HCT116 (cell line): ENCODE measurements at regions not wholly inside any gene's neighbourhood (a gene's known extent, or its start where the extent isn't known, plus 50 kb on each side); places are given as distances from the start of the nearest gene placed in this dataset.
"Not testable (repeated sequence)": the region's sequence is repeated elsewhere in the genome, so short reads cannot be mapped to it uniquely, and the experiment has no call there.

Source experiments
- ATAC-seq: fragments of 200-7000 bp; cut with Tn5 transposase; 2 replicates; pipeline ENCODE4 v1.9.1; 2020; ENCODE audit warnings: mild to moderate bottlenecking, moderate library complexity
- BruUV-seq: library from RNA; stranded (reverse); fragments of 400-500 nt; replicated peaks from 2 replicates; lab custom pipeline; 2021; lab: Mats Ljungman, UMichigan
- CTCF ChIA-PET: fragments of 300-600 bp; sonication (Branson Sonifier 250); formaldehyde crosslinking; loops from one replicate; lab custom pipeline; 2021; ENCODE audit warnings: antibody characterized with exemption; lab: Charles Lee
- POLR2A ChIA-PET: fragments of 300-600, 350-600 bp; sonication (Branson Sonifier 250); formaldehyde crosslinking; loops from one replicate; lab custom pipeline; 2021; ENCODE audit warnings: antibody characterized with exemption; lab: Charles Lee
- RAD21 ChIA-PET, 2 experiments: fragments of 300-600 bp; sonication (Branson Sonifier 250); formaldehyde crosslinking; loops; one replicate each; lab custom pipeline; 2023; ENCODE audit warnings: low total read pairs in 2 of 2; ENCODE audit not compliant: uncharacterized antibody in 2 of 2, unreplicated experiment in 2 of 2, low non-redundant PET in 1 of 2; lab: Charles Lee
- DNase-seq: peaks from one replicate; pipeline ENCODE4 v3.0.0-alpha.2; 2010; ENCODE audit warnings: low read depth, low spot score
- H2AFZ ChIP-seq: fragments of 200-600 bp; shearing (Covaris generic), sonication (generic); 2 replicates; pipeline ENCODE4 v1.6.1; 2017; ENCODE audit warnings: low read depth, mixed run types, mixed read lengths, antibody characterized with exemption, low read length; ENCODE audit not compliant: poor library complexity, severe bottlenecking
- H3K27ac ChIP-seq: 2 replicates; pipeline ENCODE4 v1.5.1; 2012; ENCODE audit warnings: low read depth, low read length
- H3K27me3 ChIP-seq: fragments of 200-600 bp; sonication (generic); 2 replicates; pipeline ENCODE4 v1.6.1; 2016; ENCODE audit warnings: mixed run types, low read length, mixed read lengths; ENCODE audit not compliant: insufficient read depth
- H3K36me3 ChIP-seq, 2 experiments: fragments of 200-500 bp in 1 of 2; fragments of 200-600 bp in 1 of 2; sonication (Bioruptor generic) in 1 of 2; sonication (generic) in 1 of 2; 2 replicates each; pipeline versions ENCODE4 v1.5.1 to v1.6.1; 2014 to 2016; ENCODE audit warnings: low read length in 2 of 2, inconsistent platforms in 1 of 2, mixed read lengths in 1 of 2, mixed run types in 1 of 2; ENCODE audit not compliant: insufficient read depth in 2 of 2, control insufficient read depth in 1 of 2
- H3K4me1 ChIP-seq, 2 experiments: fragments of 200-600 bp in 1 of 2; sonication (generic) in 1 of 2; 2 replicates each; pipeline versions ENCODE4 v1.5.1 to v1.6.1; 2012 to 2017; ENCODE audit warnings: low read length in 2 of 2, inconsistent platforms in 1 of 2, mild to moderate bottlenecking in 1 of 2, mixed read lengths in 1 of 2, mixed run types in 1 of 2, moderate library complexity in 1 of 2; ENCODE audit not compliant: insufficient read depth in 2 of 2, control insufficient read depth in 1 of 2
- H3K4me2 ChIP-seq: fragments of 200-600 bp; sonication (generic); 2 replicates; pipeline ENCODE4 v1.6.1; 2017; ENCODE audit warnings: mixed run types, low read length, mixed read lengths
- H3K4me3 ChIP-seq, 2 experiments: fragments of 200-600 bp in 1 of 2; sonication (generic) in 1 of 2; replicated peaks in 1 of 2; 2 replicates each; pipeline ENCODE4 v1.5.1; 2011 to 2016; ENCODE audit warnings: low read length in 2 of 2, control low read depth in 1 of 2, low read depth in 1 of 2, mild to moderate bottlenecking in 1 of 2, mixed read lengths in 1 of 2, mixed run types in 1 of 2
- H3K79me2 ChIP-seq: fragments of 200-600 bp; sonication (generic); 2 replicates; pipeline ENCODE4 v1.6.1; 2017; ENCODE audit warnings: mild to moderate bottlenecking, mixed run types, low read length, moderate library complexity, mixed read lengths; ENCODE audit not compliant: insufficient read depth
- H3K9ac ChIP-seq: fragments of 200-600 bp; sonication (generic); 2 replicates; pipeline ENCODE4 v1.6.1; 2016; ENCODE audit warnings: low read length, mixed read lengths
- H3K9me2 ChIP-seq: fragments of 200-600 bp; sonication (generic), shearing (Covaris generic); 2 replicates; pipeline ENCODE4 v1.6.1; 2017; ENCODE audit warnings: mixed run types, mild to moderate bottlenecking, moderate library complexity; ENCODE audit not compliant: insufficient read depth
- H3K9me3 ChIP-seq, 2 experiments: fragments of 200-500 bp in 1 of 2; fragments of 200-600 bp in 1 of 2; sonication (Bioruptor generic) in 1 of 2; sonication (generic) in 1 of 2; 2 replicates each; pipeline ENCODE4 v1.6.1; 2014 to 2017; ENCODE audit warnings: low read length in 2 of 2, mixed read lengths in 2 of 2, inconsistent platforms in 1 of 2, low read depth in 1 of 2, mild to moderate bottlenecking in 1 of 2, mixed run types in 1 of 2, moderate library complexity in 1 of 2; ENCODE audit not compliant: control insufficient read depth in 1 of 2, insufficient read depth in 1 of 2
- H4K20me1 ChIP-seq: fragments of 200-600 bp; sonication (generic), shearing (Covaris generic); 2 replicates; pipeline ENCODE4 v1.6.1; 2017; ENCODE audit warnings: mixed run types, mild to moderate bottlenecking, moderate library complexity; ENCODE audit not compliant: insufficient read depth
- intact Hi-C: fragments of 100-400 bp; cut with micrococcal nuclease; formaldehyde crosslinking; loops from 2 replicates; pipeline ENCODE4 v1.10.0; 2022

- intact Hi-C loops, H3K79me2 ChIP-seq, H2AFZ ChIP-seq, H3K36me3 ChIP-seq, H3K27me3 ChIP-seq, H3K4me2 ChIP-seq, POLR2A ChIA-PET, DNase-seq, H4K20me1 ChIP-seq, CTCF ChIA-PET, H3K9me3 ChIP-seq, ATAC-seq, H3K4me1 ChIP-seq, BruUV-seq, H3K9me2 ChIP-seq, RAD21 ChIA-PET, H3K27ac ChIP-seq, H3K9ac ChIP-seq, H3K4me3 ChIP-seq: not testable (repeated sequence)
These were observed 135.6 kb upstream of the RRN3 start for GRCh38 chr16:15229661-15230060.

- H3K27me3 ChIP-seq, H3K36me3 ChIP-seq, H3K4me1 ChIP-seq, DNase-seq, H3K4me2 ChIP-seq, RAD21 ChIA-PET, H3K79me2 ChIP-seq, CTCF ChIA-PET, POLR2A ChIA-PET, H4K20me1 ChIP-seq, H3K27ac ChIP-seq, H3K9me3 ChIP-seq, H3K9ac ChIP-seq, H3K9me2 ChIP-seq, BruUV-seq, H3K4me3 ChIP-seq, H2AFZ ChIP-seq, intact Hi-C loops: not testable (repeated sequence)
- ATAC-seq = peak; percentile 45
These were observed 130.6 kb upstream of the RRN3 start for GRCh38 chr16:15224651-15225050.

GRCh38 chr16:15223398-15223797 is 129.3 kb upstream of the RRN3 start:
- H3K27me3 ChIP-seq, H3K9me2 ChIP-seq, H3K36me3 ChIP-seq, H3K4me2 ChIP-seq, H3K4me1 ChIP-seq, H4K20me1 ChIP-seq, H3K4me3 ChIP-seq, CTCF ChIA-PET, H3K9me3 ChIP-seq, H3K79me2 ChIP-seq, RAD21 ChIA-PET, intact Hi-C loops, H3K27ac ChIP-seq, POLR2A ChIA-PET, H3K9ac ChIP-seq, BruUV-seq, H2AFZ ChIP-seq, DNase-seq: not testable (repeated sequence)
- ATAC-seq = peak; percentile 64
